Activated CD8-positive, alpha-beta memory T cell treated with anti-CD3 and anti-CD28 coated beads, Interleukin-2, amount 50 U/mL, for 24 hours (primary cell): ENCODE measurements at regions not wholly inside any gene's neighbourhood (a gene's known extent, or its start where the extent isn't known, plus 50 kb on each side); places are given as distances from the start of the nearest gene placed in this dataset.
"Not testable (repeated sequence)": the region's sequence is repeated elsewhere in the genome, so short reads cannot be mapped to it uniquely, and the experiment has no call there.

ENCODE experiments used
- DNase-seq: peaks from one replicate; pipeline ENCODE4 v3.0.0-alpha.2; 2020; ENCODE audit errors: extremely low read depth

DNA sequence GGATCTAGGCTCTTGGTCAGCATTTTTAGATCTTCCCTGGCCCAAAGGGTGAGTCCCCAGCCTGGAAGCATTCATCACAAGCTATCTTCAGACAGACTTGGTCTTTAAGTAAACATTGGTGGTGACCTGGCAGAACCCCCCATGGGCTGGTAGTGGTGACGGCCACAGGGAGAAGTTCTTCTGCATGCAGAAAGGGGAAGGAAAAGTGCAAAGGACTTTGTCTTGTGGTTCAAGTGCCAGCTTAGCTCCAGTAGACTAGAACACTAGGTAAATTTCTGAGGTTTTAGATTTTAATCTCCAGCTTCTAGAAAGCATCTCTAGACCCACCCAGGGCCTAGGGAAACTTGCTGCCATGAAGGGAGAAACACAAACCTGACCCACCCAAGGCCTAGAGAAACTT lies 584.0 kb downstream of the CHSY3 start:
- no peak for DNase-seq

DNA sequence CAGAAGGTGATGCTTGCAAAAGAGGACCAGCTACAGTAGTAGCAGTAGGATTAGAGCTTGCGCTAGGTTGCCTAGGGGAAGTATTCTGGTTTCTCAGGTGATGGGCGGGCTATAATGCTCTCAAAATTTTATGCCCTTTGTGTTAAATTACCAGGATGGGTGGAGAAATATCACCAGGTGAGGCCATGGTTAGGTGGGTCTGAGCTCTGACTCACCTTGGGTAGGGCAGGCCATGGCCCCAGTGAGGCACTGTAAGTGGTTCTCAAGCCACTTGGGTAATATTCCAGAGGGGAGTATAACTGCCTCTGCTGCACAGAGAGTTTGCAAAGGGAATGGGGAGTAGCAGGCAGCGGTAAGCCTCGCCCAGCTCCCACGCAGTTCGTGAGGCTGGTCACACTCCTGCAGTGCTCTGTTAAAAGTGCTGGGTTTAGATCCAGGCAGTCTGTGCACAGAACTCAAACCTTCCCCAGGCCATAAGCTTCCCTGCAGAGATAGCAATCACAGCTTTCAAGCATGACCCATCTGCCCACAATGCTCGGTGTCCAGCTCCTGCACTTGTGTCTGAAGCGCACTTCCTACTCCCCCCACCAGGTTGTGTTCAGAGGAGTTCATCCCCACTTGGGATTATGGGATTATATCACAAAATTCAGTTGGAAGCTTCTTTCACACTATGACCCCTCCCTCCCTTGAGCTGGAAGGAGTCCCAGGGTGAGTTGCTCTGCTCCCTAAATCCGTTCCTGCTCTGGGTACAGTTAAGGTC lies 575.0 kb downstream of the CHSY3 start:
- DNase-seq: no peak

DNA sequence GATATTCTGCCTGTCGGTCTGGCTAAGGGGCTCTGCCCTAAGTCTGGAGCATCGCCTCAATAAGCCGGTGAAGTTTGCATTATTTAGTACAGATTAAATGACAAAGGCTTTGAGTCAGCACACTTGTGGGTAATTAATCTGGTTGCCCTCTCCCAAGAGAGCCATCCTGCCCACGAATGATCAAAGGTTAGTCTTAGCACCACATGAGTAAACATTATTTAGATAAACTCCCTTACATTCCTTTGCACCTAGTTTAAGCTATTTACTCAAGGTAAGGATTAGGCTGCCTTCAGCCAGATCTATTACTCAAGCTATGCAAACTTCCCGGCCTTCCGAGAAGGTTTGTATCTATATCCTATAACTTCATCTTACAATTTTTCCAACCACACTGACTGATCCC lies 572.1 kb downstream of the CHSY3 start:
- no peak for DNase-seq

DNA sequence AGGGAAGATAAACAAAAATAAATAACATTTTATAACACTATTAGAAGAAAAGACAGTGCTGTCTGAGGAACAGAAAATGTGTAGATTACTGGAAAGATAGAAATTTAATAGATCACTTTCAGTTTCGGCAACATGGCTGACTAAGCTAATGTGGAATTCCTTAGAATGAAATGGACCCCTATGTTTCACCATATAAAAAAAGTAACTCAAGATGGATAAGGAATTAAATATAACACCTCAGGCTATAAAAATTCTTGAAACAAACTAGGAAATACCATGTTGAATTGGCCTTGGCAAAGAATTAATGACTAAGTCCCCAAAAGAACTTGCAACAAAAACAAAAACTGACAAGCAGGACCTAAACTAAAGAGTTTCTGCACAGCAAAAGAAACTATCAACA lies 558.3 kb downstream of the CHSY3 start:
- no peak for DNase-seq

DNA sequence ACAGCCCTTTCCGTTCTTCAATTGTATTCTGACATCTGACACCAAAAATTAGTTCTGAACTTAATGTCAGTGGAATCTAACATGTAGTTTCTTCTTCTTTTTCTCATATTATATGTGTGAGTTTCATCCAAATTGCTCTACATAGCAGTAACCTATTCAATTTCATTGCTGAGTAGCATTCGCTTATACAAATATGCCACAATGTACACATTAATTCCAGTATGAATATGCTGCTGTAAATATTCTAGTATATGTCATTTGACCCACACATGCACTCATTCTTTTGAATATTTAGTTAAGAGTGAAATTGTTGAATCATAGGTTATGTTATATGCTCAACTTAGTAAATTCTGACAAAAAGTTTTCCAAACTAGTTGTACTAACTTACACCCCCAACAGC lies 550.9 kb downstream of the CHSY3 start:
- DNase-seq: no peak

DNA sequence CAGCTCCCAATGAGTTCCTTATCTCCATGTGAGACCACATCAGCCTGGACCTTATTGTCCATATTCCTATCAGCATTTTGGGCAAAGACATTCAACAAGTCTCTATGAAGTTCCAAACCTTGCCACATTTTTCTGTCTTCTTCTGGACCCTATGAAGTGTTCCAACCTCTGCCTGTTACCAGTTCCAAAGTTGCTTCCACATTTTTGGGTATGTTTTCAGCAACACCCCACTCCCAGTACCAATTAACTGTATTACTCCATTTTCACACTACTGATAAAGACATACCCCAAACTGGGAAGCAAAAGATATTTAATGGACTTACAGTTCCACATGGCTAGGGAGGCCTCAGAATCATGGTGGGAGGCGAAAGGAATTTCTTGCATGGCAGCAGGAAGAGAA lies 548.5 kb downstream of the CHSY3 start:
- DNase-seq: no peak

DNA sequence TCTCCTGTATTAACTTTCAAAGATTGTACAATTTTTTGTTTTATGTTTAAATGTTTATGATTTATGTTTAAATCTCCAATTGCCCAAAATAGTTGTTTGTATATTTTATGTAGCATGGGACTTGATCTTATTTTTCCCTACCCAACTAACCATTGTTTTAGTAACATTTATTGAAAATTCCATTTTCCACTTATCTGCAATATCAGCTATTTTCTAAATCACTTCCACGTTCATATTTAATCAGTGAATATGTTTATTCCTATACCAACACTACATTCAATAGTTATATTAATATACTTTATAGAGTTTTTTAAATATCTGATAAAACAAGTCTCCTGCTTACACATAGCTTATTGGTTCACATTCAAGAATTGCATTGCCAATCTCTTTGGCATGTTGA lies 532.2 kb downstream of the CHSY3 start:
- no peak for DNase-seq

DNA sequence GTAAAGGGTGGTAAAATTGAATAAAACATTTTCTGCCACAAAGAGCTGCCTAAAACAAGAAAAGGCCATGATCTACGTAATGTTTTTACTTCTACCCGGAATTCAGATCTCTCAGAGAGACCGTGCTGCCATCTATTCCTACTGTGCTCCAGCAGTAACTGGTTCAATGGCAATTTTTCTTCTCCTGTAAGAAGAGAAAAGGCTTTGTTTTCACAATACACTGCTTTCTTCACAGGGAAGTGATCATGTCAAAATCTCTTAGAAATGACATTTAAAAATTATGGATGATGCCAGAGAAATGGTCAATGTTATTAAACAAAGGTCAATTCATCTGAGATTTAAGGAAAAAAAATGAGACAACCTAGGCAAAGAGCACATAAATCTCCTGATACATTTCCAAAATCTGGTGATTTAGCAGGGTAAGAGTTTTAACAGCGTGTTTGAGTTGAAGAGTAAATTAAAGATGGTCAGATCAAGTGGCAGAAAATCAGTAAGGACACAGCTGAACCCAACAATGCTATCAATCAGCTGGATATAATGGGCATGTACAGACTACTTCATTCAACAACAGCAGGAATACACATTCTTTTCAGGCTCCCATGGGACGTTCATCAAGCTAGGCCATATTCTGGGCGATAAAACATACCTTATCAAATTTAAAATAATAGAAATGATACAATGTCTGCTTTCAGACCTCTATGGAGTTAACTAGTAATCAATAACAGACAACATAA lies 523.1 kb downstream of the CHSY3 start:
- no peak for DNase-seq

DNA sequence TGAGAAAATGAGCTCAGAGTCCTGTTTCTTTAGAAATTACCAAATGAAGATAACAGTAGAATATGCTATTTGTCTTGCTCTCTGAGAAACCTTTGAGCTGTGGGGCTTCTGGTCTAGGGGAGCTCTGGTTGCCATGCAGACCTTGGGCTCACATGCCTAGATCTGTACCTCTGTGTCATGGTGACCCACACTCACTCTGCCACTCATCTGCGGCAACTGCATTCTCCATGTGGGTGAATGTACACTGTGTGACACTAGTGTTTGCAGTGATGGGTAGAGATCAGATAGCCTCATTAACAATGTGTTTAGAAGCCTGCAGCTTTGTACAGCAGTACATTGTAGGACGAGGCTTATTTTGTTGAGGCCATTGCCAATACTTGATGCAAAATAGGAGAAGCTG lies 521.2 kb downstream of the CHSY3 start:
- DNase-seq: no peak

DNA sequence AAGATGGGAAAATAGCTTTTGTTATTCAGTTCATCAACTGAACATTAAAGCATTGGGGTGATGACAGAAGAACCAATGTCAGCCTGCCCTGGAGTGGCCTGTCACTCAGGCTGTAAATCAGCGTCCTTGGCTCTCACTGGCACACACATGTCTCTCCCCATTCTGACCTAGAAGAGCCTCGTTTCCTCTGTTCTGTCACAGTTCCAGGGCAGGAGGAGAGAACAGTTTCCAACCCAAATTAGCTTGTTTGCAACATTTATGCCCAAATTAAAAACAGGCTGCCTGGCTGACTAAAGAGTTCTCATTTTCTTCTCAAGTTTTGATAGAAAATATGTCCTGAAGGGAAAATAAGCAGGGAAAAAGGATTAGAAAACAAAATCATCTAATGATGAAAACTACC lies 520.1 kb downstream of the CHSY3 start:
- no peak for DNase-seq

DNA sequence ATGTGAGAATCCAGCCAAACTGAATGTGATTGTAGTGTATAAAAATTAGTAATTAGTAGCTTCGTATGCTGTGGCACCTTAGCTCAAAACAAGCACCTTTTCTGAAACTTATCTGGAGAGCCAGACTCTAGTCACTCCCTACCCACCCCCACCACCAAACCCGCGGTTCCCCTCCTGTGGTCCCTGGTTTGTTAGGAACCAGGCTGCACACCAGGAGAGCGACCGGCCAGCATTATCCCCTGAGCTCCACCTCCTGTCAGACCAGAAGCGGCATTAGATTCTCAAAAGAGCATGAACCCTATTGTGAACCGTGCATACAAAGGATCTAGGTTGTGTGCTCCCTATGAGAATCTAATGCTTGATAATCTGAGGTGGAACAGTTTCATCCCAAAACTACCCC lies 498.6 kb downstream of the CHSY3 start:
- no peak for DNase-seq

DNA sequence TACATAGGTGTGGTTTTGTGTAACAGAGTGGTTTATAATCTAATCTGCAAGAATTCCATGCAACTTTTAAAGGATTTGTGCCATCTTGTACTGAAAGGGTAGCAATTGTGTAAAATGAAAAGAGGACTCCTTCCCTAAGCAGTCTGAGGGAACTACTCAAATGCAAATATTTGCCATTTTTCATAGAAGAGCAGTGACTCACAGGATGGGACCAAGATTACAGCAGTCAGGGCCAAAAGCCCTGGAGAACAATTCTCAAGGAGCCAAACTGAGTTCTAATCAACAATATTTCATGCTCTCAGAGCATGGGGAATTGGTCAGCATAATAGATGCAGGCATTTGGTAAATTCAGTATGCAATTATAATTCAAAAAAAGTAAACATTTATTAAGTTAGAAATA lies 495.8 kb downstream of the CHSY3 start:
- DNase-seq: no peak

DNA sequence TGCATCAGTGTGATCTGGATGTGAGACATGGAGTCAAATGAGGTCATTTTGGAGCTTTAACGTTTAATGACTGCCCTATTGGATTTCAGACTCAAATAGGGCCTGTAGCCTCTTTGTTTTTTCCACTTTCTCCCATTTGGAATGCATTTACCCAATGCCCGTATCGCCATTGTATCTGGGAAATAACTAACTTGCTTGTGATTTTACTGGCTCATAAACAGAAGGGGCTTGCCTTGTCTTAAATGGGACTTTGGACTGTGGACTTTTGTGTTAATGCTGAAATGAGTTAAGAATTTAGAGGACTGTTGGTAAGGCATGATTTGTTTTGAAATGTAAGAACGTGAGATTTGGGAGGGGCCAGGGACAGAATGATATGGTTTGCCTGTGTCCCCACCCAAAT lies 494.6 kb downstream of the CHSY3 start:
- no peak for DNase-seq

DNA sequence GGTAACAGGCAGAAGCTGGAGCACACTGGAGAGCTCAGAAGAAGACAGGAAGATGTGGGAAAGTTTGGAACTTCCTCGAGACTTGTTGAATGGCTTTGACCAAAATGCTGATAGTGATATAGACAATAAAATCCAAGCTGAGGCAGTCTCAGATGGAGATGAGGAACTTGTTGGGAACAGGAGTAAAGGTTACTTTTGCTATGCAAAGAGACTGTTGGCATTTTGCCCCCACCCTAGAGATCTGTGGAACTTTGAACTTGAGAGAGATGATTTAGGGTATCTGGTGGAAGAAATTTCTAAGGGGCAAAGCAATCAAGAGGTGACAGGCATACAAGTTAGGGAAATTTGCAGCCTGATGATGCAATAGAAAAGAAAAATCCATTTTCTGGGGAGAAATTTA lies 493.5 kb downstream of the CHSY3 start:
- DNase-seq: not testable (repeated sequence)

DNA sequence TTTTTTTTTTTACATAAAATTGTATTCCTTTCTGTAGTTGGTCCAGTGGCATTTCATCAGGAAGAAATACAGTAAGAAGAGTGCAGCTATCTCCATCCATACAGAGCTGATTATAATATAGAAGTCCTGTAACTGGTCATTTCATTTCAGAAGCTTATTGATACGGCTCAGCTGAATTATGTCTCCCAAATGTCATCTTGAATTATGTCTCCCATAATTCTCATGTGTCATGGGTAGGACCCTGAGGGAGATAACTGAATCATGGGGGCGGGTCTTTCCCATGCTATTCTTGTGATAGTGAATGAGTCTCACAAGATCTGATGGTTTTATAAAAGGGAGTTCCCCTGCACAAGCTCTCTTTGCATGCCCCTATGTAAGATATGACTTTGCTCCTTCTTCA lies 492.9 kb downstream of the CHSY3 start:
- DNase-seq: no peak

DNA sequence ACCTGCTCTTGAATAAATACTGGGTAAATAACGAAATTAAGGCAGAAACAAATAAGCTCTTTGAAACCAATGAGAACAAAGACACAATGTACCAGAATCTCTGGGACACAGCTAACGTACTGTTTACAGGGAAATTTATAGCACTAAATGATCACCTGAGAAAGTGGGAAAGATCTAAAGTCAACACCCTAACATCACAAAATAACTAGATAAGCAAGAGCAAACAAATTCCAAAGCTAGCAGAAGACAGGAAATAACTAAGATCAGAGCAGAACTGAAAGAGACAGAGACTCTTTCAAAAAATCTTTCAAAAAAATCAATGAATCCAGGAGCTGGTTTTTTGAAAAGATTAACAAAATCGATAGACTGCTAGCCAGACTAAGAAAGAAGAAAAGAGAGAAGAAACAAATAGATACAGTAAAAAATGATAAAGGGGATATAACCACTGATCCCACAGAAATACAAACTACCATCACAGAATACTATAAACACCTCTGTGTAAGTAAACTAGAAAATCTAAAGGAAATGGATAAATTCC lies 487.5 kb downstream of the CHSY3 start:
- DNase-seq: not testable (repeated sequence)

DNA sequence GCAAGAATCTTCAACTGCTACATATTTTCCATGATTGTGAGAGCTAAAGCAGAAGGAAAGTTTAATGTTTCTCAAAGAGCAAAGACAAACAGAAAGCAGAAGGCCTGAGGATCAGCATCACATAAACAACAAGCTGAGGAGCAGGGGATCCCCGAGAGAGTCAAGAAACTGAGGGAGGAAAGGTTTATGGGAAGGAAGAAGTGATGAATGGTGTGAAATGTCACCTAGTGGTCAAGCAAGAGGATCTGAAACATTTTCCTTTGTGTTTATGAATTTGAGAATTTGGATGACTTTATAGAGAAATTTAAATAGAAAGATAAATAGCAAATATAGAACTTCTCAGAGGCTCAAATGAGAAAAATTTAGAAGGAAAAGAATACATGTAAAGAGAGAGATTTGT lies 481.9 kb downstream of the CHSY3 start:
- no peak for DNase-seq

DNA sequence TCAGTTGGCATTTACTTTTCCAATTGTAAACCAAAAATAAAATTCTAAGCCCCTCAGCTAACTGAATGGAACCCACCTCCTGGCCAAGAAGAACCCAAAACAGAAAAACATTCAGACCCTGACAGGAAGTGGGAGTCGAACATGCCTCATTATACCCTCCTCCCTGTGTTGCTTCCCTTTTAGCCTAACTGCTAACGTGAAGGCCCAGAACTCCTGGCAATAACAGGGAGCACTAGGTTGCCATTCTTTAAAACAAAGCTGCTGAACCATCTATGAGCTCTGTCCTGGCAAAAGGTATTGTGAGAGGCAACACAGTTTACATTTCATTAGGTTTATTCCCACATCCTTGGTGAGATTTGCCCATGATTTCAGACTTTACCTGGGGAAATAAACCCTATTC lies 481.4 kb downstream of the CHSY3 start:
- DNase-seq: no peak

DNA sequence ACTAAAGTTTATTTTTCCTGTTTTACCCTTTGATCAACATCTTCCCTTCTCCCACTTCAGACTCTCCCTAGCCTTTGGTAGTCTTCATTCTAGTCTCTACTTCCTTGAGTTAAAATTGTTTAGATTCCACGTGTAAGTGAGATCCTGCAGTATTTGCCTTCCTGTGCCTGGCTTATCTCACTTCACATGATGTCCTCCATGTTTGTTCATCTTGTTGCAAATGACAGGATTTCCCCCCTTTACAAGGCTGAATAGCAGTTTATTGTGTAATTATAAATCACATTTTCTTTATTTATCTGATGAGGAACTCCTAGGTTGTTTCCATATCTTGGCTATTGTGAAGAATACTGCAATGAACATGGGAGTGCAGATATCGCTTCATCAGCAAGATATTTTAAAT lies 461.7 kb downstream of the CHSY3 start:
- no peak for DNase-seq

DNA sequence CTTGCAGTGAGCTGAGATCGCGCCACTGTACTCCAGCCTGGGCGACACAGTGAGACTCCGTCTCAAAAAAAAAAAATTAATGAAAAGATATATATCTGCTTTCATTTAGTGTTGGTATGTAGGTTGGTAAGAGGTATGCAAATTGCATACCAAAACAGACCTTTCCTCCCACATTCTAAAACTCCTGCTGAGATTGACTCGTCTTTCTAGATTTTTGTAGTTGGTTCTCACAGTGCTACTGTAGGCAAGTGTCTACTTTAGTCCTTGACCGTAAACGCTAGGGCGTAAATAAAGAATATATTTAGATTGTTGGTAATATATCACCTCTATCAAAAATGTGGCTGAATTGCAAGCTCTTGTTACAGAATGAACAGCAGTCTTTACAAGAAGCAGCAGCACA lies 445.9 kb downstream of the CHSY3 start:
- DNase-seq: no peak

DNA sequence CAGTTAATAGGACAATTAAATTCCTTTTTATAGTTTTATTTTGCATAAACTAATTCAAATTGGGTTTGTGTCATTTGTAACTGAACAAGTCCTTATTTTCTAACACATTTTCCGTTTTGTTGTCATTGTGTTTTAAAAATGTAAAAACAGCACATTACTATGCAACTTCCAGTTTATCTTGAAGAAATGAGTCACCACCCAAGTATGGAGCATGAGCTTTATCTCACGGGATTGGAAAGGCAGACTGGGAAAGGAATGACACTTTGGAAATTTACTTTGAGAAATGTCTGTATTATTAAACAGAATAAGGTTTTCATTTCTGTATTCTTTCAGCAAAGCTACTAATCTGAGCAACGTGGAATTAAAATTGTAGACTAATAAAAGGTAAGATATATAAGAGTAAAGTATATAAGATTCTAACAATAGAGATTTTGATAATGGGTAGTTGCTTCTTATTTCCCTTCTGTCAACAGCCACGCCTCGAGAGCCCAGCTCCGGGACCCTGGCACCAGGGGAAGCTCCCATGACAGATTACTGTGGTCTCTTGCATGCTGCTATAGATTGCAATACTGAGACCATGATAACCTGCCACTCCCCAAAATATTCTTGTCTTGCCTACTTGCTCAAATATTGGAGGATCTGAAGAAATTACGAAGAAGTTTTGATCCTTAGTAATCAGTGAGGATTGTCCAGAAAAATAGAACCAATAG lies 433.1 kb downstream of the CHSY3 start:
- DNase-seq: no peak

DNA sequence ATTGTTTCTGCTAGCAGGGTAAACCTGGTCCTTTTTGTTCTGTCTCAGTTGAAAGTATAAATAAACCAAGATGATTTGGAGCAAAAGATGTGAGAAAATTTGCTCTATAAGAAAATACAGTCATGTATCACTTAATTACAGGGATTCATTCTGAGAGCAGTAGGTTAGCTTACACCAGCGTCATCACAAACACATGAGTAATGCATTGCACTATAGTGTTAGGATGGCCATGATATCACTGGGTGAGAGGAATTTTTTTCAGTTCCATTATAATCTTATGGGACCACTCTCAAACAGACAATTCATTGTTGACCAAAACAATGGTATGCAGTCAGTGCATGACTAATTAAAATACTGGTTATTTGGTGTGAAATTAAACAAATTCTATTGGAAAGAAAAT lies 430.9 kb downstream of the CHSY3 start:
- no peak for DNase-seq

DNA sequence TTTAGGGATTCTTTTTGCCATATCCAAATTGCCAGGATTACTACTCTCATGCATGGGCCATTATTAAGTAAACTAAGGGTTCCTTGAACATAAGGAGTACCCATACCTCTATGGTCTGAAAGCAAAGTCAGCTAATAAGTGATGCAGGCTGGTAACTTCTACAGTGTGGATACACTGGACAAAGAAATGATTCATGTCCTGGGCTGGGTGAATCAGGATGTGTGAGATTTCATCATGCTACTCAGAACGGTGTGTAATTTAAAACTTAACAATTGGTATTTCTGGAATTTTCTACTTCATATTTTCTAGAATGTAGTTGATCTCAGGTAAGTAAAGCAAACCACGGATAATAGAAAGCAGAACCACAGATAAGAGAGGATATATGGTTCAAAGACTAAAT lies 428.8 kb downstream of the CHSY3 start:
- DNase-seq: no peak
